ENCODE measurements at regions not wholly inside any gene's neighbourhood (a gene's known extent, or its start where the extent isn't known, plus 50 kb on each side); places are given as distances from the start of the nearest gene placed in this dataset.
A peak's percentile ranks its signal among the peaks of the same experiment; 100 is the strongest.

- TF ChIP-seq E2F1 (CRISPR knock-in tag; IDR thresholded peaks at IDR 0.05) (peak; percentile 85; the same call in 1 of the 2 replicates), HMGXB4 (CRISPR knock-in tag; IDR thresholded peaks at IDR 0.05) (0 out of 2 replicates have a peak, but pooled peaks have one; percentile 50), PRDM15 (CRISPR knock-in tag; IDR thresholded peaks at IDR 0.05) (no peak; the same call in 1 of the 2 replicates), RELA (CRISPR knock-in tag; IDR thresholded peaks at IDR 0.05; ENCODE audit: borderline replicate concordance) (peak; percentile 84; the same call in 1 of the 2 replicates), KAT7 (CRISPR knock-in tag; IDR thresholded peaks at IDR 0.05; ENCODE audit: borderline replicate concordance) (peak; percentile 99), CDX4 (CRISPR knock-in tag; IDR thresholded peaks at IDR 0.05; ENCODE audit: borderline replicate concordance) (no peak), IRF2 (CRISPR knock-in tag; IDR thresholded peaks at IDR 0.05; ENCODE audit: borderline replicate concordance, low read depth) (peak; percentile 83; the same call in 1 of the 2 replicates), NR2C2 (CRISPR knock-in tag; IDR thresholded peaks at IDR 0.05) (no peak), GTF2I (CRISPR knock-in tag; conservative IDR thresholded peaks at IDR 0.05) (no peak), MLX (CRISPR knock-in tag; IDR thresholded peaks at IDR 0.05) (no peak), TEAD4 (CRISPR knock-in tag; IDR thresholded peaks at IDR 0.05) (peak; percentile 75; the same call in 1 of the 2 replicates), USF2 (CRISPR knock-in tag; IDR thresholded peaks at IDR 0.05) (peak; percentile 100), TEAD1 (CRISPR knock-in tag; IDR thresholded peaks at IDR 0.05) (peak; percentile 74; the same call in 1 of the 2 replicates), MAX (CRISPR knock-in tag; IDR thresholded peaks at IDR 0.05) (peak; percentile 98), PRRX2 (CRISPR knock-in tag; IDR thresholded peaks at IDR 0.05) (no peak), GABPB1 (CRISPR knock-in tag; IDR thresholded peaks at IDR 0.05) (no peak), NR3C1 (CRISPR knock-in tag; conservative IDR thresholded peaks at IDR 0.05; ENCODE audit: low read depth) (peak; percentile 91; the same call in 1 of the 2 replicates), ZNF263 (CRISPR knock-in tag; IDR thresholded peaks at IDR 0.05; ENCODE audit: low read depth) (no peak), NFYB (CRISPR knock-in tag; conservative IDR thresholded peaks at IDR 0.05; ENCODE audit: low read depth) (no peak; the same call in 1 of the 2 replicates), SOX15 (CRISPR knock-in tag; IDR thresholded peaks at IDR 0.05) (no peak), ARID4B (CRISPR knock-in tag; IDR thresholded peaks at IDR 0.05; ENCODE audit: borderline replicate concordance) (peak; percentile 97), PREB (CRISPR knock-in tag; IDR thresholded peaks at IDR 0.05; ENCODE audit: borderline replicate concordance) (no peak)
These were observed 53.7 kb upstream of the KDM4C start (continued) for GRCh38 chr9:6703898-6704639.

Measured in WTC11 (cell line).